Activated T-cell treated with anti-CD3 and anti-CD28 coated beads, Interleukin-2, amount 50 U/mL, for 48 hours (primary cell): ENCODE measurements at regions not wholly inside any gene's neighbourhood (a gene's known extent, or its start where the extent isn't known, plus 50 kb on each side); places are given as distances from the start of the nearest gene placed in this dataset.

ENCODE experiments used
- DNase-seq, 2 experiments: peaks; one replicate each; pipeline ENCODE4 v3.0.0-alpha.2; 2020

- no peak for DNase-seq
These were observed 52.5 kb upstream of the RPL34 start for GRCh38 chr4:108567831-108568230.

GRCh38 chr4:108561116-108561515 is 59.3 kb upstream of the RPL34 start:
- no peak for DNase-seq

- DNase-seq = no peak
These were observed 59.8 kb upstream of the RPL34 start for GRCh38 chr4:108560616-108561015.

- no peak for DNase-seq
These were observed 60.5 kb upstream of the RPL34 start for GRCh38 chr4:108559911-108560310.

- DNase-seq = no peak
These were observed 61.1 kb upstream of the RPL34 start for GRCh38 chr4:108559068-108559793.

GRCh38 chr4:108556588-108557200 is 63.7 kb upstream of the RPL34 start:
- DNase-seq = no peak

GRCh38 chr4:108556166-108556565 is 64.2 kb upstream of the RPL34 start:
- no peak for DNase-seq

GRCh38 chr4:108555701-108556100 is 64.7 kb upstream of the RPL34 start:
- DNase-seq = no peak

GRCh38 chr4:108547682-108548081 is 72.7 kb upstream of the RPL34 start:
- no peak for DNase-seq

- DNase-seq = no peak
These were observed 73.6 kb upstream of the RPL34 start for GRCh38 chr4:108546728-108547127.

GRCh38 chr4:108544481-108544880 is 75.9 kb upstream of the RPL34 start:
- DNase-seq = no peak

GRCh38 chr4:108543359-108543968 is 76.9 kb upstream of the RPL34 start:
- no peak for DNase-seq

- no peak for DNase-seq
These were observed 79.8 kb upstream of the RPL34 start for GRCh38 chr4:108540536-108540935.

- no peak for DNase-seq
These were observed 83.8 kb upstream of the RPL34 start for GRCh38 chr4:108536577-108536976.

- no peak for DNase-seq
These were observed 84.6 kb upstream of the RPL34 start for GRCh38 chr4:108535757-108536156.

- DNase-seq = no peak
These were observed 86.5 kb upstream of the RPL34 start for GRCh38 chr4:108533876-108534275.

- DNase-seq = no peak
These were observed 87.0 kb upstream of the RPL34 start for GRCh38 chr4:108533245-108533844.

- no peak for DNase-seq
These were observed 87.6 kb upstream of the RPL34 start for GRCh38 chr4:108532738-108533137.

GRCh38 chr4:108532187-108532586 is 88.2 kb upstream of the RPL34 start:
- no peak for DNase-seq

GRCh38 chr4:108531461-108531860 is 88.9 kb upstream of the RPL34 start:
- DNase-seq = no peak

GRCh38 chr4:108529984-108530905 is 90.1 kb upstream of the RPL34 start:
- DNase-seq = no peak

GRCh38 chr4:108529102-108529501 is 91.3 kb upstream of the RPL34 start:
- no peak for DNase-seq

- DNase-seq = no peak
These were observed 92.7 kb upstream of the RPL34 start for GRCh38 chr4:108527723-108528122.
